Osteocyte (in vitro differentiated cells): ENCODE measurements at regions not wholly inside any gene's neighbourhood (a gene's known extent, or its start where the extent isn't known, plus 50 kb on each side); places are given as distances from the start of the nearest gene placed in this dataset.

Source experiments
- DNase-seq: peaks from one replicate; pipeline ENCODE4 v3.0.0; 2021; ENCODE audit warnings: mixed read lengths; ENCODE audit not compliant: unreplicated experiment; ENCODE audit errors: extremely low spot score
- H3K27ac Mint-ChIP-seq: one replicate; pipeline ENCODE4 v1.8.0; 2021; ENCODE audit warnings: mild to moderate bottlenecking, mixed read lengths; ENCODE audit not compliant: unreplicated experiment
- H3K27me3 Mint-ChIP-seq: one replicate; pipeline ENCODE4 v1.8.0; 2021; ENCODE audit warnings: mixed read lengths; ENCODE audit not compliant: unreplicated experiment
- H3K36me3 Mint-ChIP-seq: one replicate; pipeline ENCODE4 v1.8.0; 2021; ENCODE audit warnings: mixed read lengths; ENCODE audit not compliant: unreplicated experiment
- H3K4me1 Mint-ChIP-seq: one replicate; pipeline ENCODE4 v1.8.0; 2021; ENCODE audit warnings: mixed read lengths; ENCODE audit not compliant: unreplicated experiment
- H3K4me3 Mint-ChIP-seq: one replicate; pipeline ENCODE4 v1.8.0; 2021; ENCODE audit warnings: mild to moderate bottlenecking, moderate library complexity, mixed read lengths; ENCODE audit not compliant: unreplicated experiment
- H3K9me3 Mint-ChIP-seq: one replicate; pipeline ENCODE4 v1.8.0; 2021; ENCODE audit warnings: mixed read lengths; ENCODE audit not compliant: unreplicated experiment
- TF ChIP-seq, protein P1 (sequence below): fragments of 200-600 bp; sonication (generic); IDR thresholded peaks from 2 replicates; pipeline ENCODE4 v1.5.0; 2021; ENCODE audit warnings: antibody characterized with exemption, mild to moderate bottlenecking, moderate library complexity

DNA sequence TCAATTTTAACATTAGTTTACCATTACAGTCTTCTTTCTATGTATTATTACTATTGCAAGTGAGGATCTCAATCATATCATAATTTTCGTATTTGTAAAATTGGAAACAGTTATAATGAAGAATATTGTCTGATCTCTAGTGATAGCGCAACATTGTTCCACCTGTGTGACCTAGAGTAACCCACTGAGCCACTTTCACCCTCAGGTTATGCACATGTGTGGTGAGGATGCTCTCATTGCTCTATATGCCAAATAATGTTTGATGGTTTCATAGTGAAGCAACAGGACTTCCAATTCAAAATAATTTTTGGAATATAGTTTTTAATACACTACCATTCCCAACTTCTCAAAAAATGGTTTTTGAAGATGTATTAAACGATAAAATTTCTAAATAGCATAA lies 603.1 kb upstream of the MAN1A1 start:
- no peaks in the 10 kb centered on the region for H3K36me3 Mint-ChIP-seq
- TF ChIP-seq, protein P1, sequence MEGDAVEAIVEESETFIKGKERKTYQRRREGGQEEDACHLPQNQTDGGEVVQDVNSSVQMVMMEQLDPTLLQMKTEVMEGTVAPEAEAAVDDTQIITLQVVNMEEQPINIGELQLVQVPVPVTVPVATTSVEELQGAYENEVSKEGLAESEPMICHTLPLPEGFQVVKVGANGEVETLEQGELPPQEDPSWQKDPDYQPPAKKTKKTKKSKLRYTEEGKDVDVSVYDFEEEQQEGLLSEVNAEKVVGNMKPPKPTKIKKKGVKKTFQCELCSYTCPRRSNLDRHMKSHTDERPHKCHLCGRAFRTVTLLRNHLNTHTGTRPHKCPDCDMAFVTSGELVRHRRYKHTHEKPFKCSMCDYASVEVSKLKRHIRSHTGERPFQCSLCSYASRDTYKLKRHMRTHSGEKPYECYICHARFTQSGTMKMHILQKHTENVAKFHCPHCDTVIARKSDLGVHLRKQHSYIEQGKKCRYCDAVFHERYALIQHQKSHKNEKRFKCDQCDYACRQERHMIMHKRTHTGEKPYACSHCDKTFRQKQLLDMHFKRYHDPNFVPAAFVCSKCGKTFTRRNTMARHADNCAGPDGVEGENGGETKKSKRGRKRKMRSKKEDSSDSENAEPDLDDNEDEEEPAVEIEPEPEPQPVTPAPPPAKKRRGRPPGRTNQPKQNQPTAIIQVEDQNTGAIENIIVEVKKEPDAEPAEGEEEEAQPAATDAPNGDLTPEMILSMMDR, result no peak
- no peak overlapping the region for H3K4me3 Mint-ChIP-seq
- no peak for DNase-seq
- no peaks in the 10 kb centered on the region for H3K4me1 Mint-ChIP-seq
- no peak overlapping the region for H3K27ac Mint-ChIP-seq
- H3K9me3 Mint-ChIP-seq, result peaks cover 7% of the 10 kb centered on the region
- H3K27me3 Mint-ChIP-seq, result peaks cover 3% of the 10 kb centered on the region

DNA sequence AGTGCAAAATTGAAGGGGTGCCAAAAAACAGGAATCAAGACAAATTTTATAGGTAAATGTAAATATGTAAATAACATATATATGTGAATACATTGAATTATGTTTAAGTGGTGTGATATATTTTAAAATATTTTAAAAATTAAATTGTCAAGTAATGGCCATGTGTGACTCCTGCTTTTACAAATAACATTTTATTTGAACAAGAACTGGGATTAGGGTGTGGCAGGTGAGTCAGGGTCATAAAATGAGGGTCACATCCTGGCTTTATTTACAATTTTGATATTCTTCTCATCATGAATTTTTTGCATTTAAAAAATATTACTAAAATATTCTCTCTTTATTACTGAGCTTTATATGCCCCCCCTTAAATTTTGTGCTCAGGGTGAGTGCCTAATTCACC lies 601.1 kb upstream of the MAN1A1 start:
- no peak overlapping the region for H3K27ac Mint-ChIP-seq
- H3K27me3 Mint-ChIP-seq, result no peaks in the 10 kb centered on the region
- H3K4me1 Mint-ChIP-seq, result no peaks in the 10 kb centered on the region
- no peak overlapping the region for H3K4me3 Mint-ChIP-seq
- peaks cover 7% of the 10 kb centered on the region for H3K9me3 Mint-ChIP-seq
- TF ChIP-seq, protein P1, result no peak
- H3K36me3 Mint-ChIP-seq, result no peaks in the 10 kb centered on the region
- DNase-seq, result no peak

DNA sequence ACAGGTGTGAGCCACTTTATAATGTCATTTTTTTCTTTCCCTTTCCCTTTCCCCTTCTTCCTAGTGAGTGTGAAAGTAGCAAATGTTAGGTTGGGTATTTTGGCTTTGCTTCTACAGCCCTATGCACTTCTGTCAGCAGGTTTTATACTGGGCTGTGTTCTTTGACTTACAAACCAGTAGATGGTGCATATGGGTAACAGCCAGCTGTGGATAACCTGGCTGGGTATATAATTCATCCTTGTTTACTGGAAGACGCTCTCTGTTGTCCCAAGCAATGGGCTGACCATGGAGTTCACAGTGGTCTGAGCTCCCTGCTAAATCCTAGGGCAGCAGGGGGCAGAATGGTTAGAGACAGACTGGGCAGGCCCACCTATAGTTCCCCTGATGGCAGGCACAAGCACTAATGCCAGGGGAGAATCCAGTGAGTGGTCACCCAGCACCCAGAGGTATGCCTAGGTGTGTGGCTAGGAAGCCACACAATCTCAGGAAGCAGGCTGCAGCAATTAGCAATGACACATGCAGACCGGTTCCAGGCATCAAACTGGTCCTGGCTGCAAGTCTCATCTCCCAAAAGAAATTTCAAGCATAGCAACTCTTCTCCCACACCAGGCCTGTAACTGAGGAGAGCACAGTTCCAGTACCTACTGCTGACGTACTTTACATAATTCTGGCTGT lies 592.7 kb upstream of the MAN1A1 start:
- H3K27me3 Mint-ChIP-seq, result no peaks in the 10 kb centered on the region
- TF ChIP-seq, protein P1, result no peak
- H3K4me1 Mint-ChIP-seq, result no peaks in the 10 kb centered on the region
- DNase-seq, result no peak
- no peaks in the 10 kb centered on the region for H3K36me3 Mint-ChIP-seq
- H3K9me3 Mint-ChIP-seq, result peaks cover 13% of the 10 kb centered on the region
- H3K27ac Mint-ChIP-seq, result no peak overlapping the region
- H3K4me3 Mint-ChIP-seq, result no peak overlapping the region

DNA sequence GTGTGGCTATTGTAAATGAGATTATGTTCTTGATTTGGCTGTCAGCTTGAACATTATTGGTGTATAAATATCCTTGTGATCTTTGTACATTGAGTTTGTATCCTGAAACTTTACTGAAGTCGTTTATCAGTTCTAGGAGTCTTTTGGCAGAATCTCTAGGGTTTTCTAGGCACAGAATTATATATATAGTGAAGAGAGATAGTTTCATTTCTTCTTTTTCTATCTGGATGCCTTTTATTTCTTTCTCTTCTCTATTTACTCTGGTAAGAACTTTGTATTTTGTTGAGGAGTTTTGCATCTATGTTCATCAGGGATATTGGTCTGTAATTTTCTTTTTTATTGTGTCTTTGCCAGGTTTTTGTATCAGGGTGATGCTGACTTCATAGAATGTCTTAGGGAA lies 589.2 kb upstream of the MAN1A1 start:
- Mint-ChIP-seq H3K27me3 (no peaks in the 10 kb centered on the region), H3K4me3 (no peak overlapping the region), H3K4me1 (no peaks in the 10 kb centered on the region), H3K36me3 (no peaks in the 10 kb centered on the region), H3K9me3 (peaks cover 13% of the 10 kb centered on the region), H3K27ac (no peak overlapping the region)
- TF ChIP-seq, protein P1, result no peak
- no peak for DNase-seq

DNA sequence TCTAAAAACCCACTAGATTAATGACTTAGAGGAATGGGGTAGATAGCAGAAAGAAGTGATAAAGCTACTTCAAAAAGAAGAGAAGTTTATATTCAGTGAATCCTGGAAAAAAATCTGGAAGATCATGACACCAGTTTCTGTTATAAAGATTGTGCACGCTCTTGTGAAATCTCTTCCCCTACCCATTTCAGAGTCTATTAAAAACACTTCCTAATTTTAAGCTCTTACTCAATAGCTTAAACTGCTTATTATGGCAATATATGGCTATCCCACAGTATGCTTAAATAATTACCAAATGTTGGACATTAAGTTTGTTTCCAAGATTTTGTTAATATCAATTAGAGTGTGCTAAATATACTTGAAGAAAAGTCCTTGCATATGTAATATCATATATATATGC lies 585.3 kb upstream of the MAN1A1 start:
- no peaks in the 10 kb centered on the region for H3K4me1 Mint-ChIP-seq
- no peak overlapping the region for H3K27ac Mint-ChIP-seq
- H3K36me3 Mint-ChIP-seq, result no peaks in the 10 kb centered on the region
- H3K9me3 Mint-ChIP-seq, result peaks cover 10% of the 10 kb centered on the region
- TF ChIP-seq, protein P1, result no peak
- no peaks in the 10 kb centered on the region for H3K27me3 Mint-ChIP-seq
- DNase-seq, result no peak
- no peak overlapping the region for H3K4me3 Mint-ChIP-seq
